SJSA1 (cell line): ENCODE measurements at regions not wholly inside any gene's neighbourhood (a gene's known extent, or its start where the extent isn't known, plus 50 kb on each side); places are given as distances from the start of the nearest gene placed in this dataset.
"Not testable (repeated sequence)": the region's sequence is repeated elsewhere in the genome, so short reads cannot be mapped to it uniquely, and the experiment has no call there.

ENCODE experiments used
- DNase-seq, 2 experiments: peaks; one replicate each; pipeline ENCODE4 v3.0.0-alpha.2; 2015 to 2020; ENCODE audit warnings: low spot score in 2 of 2, low read depth in 1 of 2
- H3K27ac ChIP-seq: fragments of 250-450 bp; sonication (Bioruptor Pico); 2 replicates; pipeline ENCODE4 v1.5.1; 2020; ENCODE audit warnings: mild to moderate bottlenecking, moderate library complexity
- H3K27me3 ChIP-seq: fragments of 250-450 bp; sonication (Bioruptor Pico); replicated peaks from 2 replicates; pipeline ENCODE4 v1.5.1; 2020; ENCODE audit warnings: mild to moderate bottlenecking, moderate library complexity
- H3K36me3 ChIP-seq: fragments of 250-450 bp; sonication (Bioruptor Pico); 2 replicates; pipeline ENCODE4 v1.5.1; 2020; ENCODE audit warnings: mild to moderate bottlenecking
- H3K4me1 ChIP-seq: fragments of 250-450 bp; sonication (Bioruptor Pico); replicated peaks from 2 replicates; pipeline ENCODE4 v1.6.1; 2021; ENCODE audit warnings: mild to moderate bottlenecking
- H3K4me3 ChIP-seq: fragments of 250-450 bp; sonication (Bioruptor Pico); 2 replicates; pipeline ENCODE4 v1.5.1; 2020; ENCODE audit warnings: mild to moderate bottlenecking
- H3K9me3 ChIP-seq: fragments of 250-450 bp; sonication (Bioruptor Pico); replicated peaks from 2 replicates; pipeline ENCODE4 v1.5.1; 2020; ENCODE audit warnings: mild to moderate bottlenecking

- H3K27me3 ChIP-seq, H3K36me3 ChIP-seq, H3K4me3 ChIP-seq, DNase-seq, H3K9me3 ChIP-seq, H3K4me1 ChIP-seq, H3K27ac ChIP-seq: not testable (repeated sequence)
Measured at GRCh38 chr10:46645110-46645509, 66.2 kb downstream of the SYT15 start.

- DNase-seq, H3K4me3 ChIP-seq, H3K27me3 ChIP-seq, H3K9me3 ChIP-seq, H3K4me1 ChIP-seq, H3K27ac ChIP-seq, H3K36me3 ChIP-seq: not testable (repeated sequence)
Measured at GRCh38 chr10:46646132-46646531, 67.2 kb downstream of the SYT15 start.

GRCh38 chr10:46650967-46651366 lies 72.0 kb downstream of the SYT15 start:
- not testable (repeated sequence) for DNase-seq, H3K27me3 ChIP-seq, H3K36me3 ChIP-seq, H3K4me1 ChIP-seq, H3K4me3 ChIP-seq, H3K9me3 ChIP-seq, H3K27ac ChIP-seq

GRCh38 chr10:46657437-46657836 lies 78.5 kb downstream of the SYT15 start:
- H3K27ac ChIP-seq, H3K36me3 ChIP-seq, DNase-seq, H3K4me3 ChIP-seq, H3K9me3 ChIP-seq, H3K27me3 ChIP-seq, H3K4me1 ChIP-seq: not testable (repeated sequence)

GRCh38 chr10:46660027-46660834 lies 81.3 kb downstream of the SYT15 start:
- not testable (repeated sequence) for H3K4me3 ChIP-seq, DNase-seq, H3K27ac ChIP-seq, H3K36me3 ChIP-seq, H3K27me3 ChIP-seq, H3K9me3 ChIP-seq, H3K4me1 ChIP-seq

GRCh38 chr10:46660835-46661164 lies 81.9 kb downstream of the SYT15 start:
- DNase-seq, H3K27ac ChIP-seq, H3K36me3 ChIP-seq, H3K4me1 ChIP-seq, H3K4me3 ChIP-seq, H3K27me3 ChIP-seq, H3K9me3 ChIP-seq: not testable (repeated sequence)

- H3K27me3 ChIP-seq, H3K4me3 ChIP-seq, H3K27ac ChIP-seq: not testable (repeated sequence)
Measured at GRCh38 chr10:46665536-46665935, 86.6 kb downstream of the SYT15 start.

GRCh38 chr10:46668357-46668997 lies 89.5 kb downstream of the SYT15 start:
- not testable (repeated sequence) for H3K27me3 ChIP-seq, DNase-seq, H3K27ac ChIP-seq, H3K4me3 ChIP-seq, H3K9me3 ChIP-seq, H3K4me1 ChIP-seq, H3K36me3 ChIP-seq

More at GRCh38 chr10:46665536-46665935, 86.6 kb downstream of the SYT15 start:
- H3K4me1 ChIP-seq, H3K9me3 ChIP-seq, H3K36me3 ChIP-seq, DNase-seq: not testable (repeated sequence)

GRCh38 chr10:46677836-46678435 lies 99.0 kb downstream of the SYT15 start:
- DNase-seq, H3K27me3 ChIP-seq, H3K36me3 ChIP-seq, H3K4me3 ChIP-seq, H3K27ac ChIP-seq, H3K9me3 ChIP-seq, H3K4me1 ChIP-seq: not testable (repeated sequence)

- H3K4me1 ChIP-seq, H3K27ac ChIP-seq, H3K4me3 ChIP-seq, H3K27me3 ChIP-seq, H3K36me3 ChIP-seq, DNase-seq, H3K9me3 ChIP-seq: not testable (repeated sequence)
Measured at GRCh38 chr10:46691397-46691796, 112.5 kb downstream of the SYT15 start.

GRCh38 chr10:46693218-46693617 lies 114.3 kb downstream of the SYT15 start:
- H3K4me1 ChIP-seq, H3K9me3 ChIP-seq, H3K4me3 ChIP-seq, H3K36me3 ChIP-seq, H3K27ac ChIP-seq, H3K27me3 ChIP-seq, DNase-seq: not testable (repeated sequence)

- not testable (repeated sequence) for H3K9me3 ChIP-seq, H3K27me3 ChIP-seq, H3K36me3 ChIP-seq, DNase-seq, H3K4me3 ChIP-seq, H3K27ac ChIP-seq, H3K4me1 ChIP-seq
Measured at GRCh38 chr10:46717264-46717663, 138.3 kb downstream of the SYT15 start.

GRCh38 chr10:46718014-46718413 lies 139.1 kb downstream of the SYT15 start:
- not testable (repeated sequence) for H3K36me3 ChIP-seq, H3K27me3 ChIP-seq, H3K4me3 ChIP-seq, H3K4me1 ChIP-seq, H3K9me3 ChIP-seq, H3K27ac ChIP-seq, DNase-seq

GRCh38 chr10:46720386-46720785 lies 141.5 kb downstream of the SYT15 start:
- DNase-seq, H3K9me3 ChIP-seq, H3K4me1 ChIP-seq, H3K4me3 ChIP-seq, H3K27me3 ChIP-seq, H3K36me3 ChIP-seq, H3K27ac ChIP-seq: not testable (repeated sequence)
